Heart left ventricle (tissue), 16 donors: ENCODE measurements at regions not wholly inside any gene's neighbourhood (a gene's known extent, or its start where the extent isn't known, plus 50 kb on each side); places are given as distances from the start of the nearest gene placed in this dataset.

Source experiments
- ATAC-seq, 4 donors: fragments of 200-7000 bp; cut with Tn5 transposase; one replicate each; pipeline ENCODE4 v1.9.1; 2020 to 2022; ENCODE audit warnings: moderate library complexity in 4 of 4, mild to moderate bottlenecking in 3 of 4, moderate number of reproducible peaks in 1 of 4
- DNase-seq, 5 donors: peaks; one replicate each; pipeline ENCODE4 v3.0.0-alpha.2; 2020
- H3K27ac ChIP-seq, 12 donors: fragments of 200-600 bp; sonication (generic) in 4 of 12; one replicate each; pipeline versions ENCODE4 v1.5.0 to v1.8.0; 2016 to 2022; ENCODE audit warnings: mild to moderate bottlenecking in 2 of 12
- H3K27me3 ChIP-seq, 9 donors: fragments of 200-600 bp; sonication (generic) in 2 of 9; one replicate each; pipeline versions ENCODE4 v1.5.1 to v1.8.0; 2016 to 2022; ENCODE audit warnings: mild to moderate bottlenecking in 3 of 9
- H3K36me3 ChIP-seq, 9 donors: fragments of 200-600 bp; sonication (generic) in 2 of 9; one replicate each; pipeline versions ENCODE4 v1.5.0 to v1.8.0; 2018 to 2022; ENCODE audit warnings: mild to moderate bottlenecking in 2 of 9
- H3K4me1 ChIP-seq, 12 donors: fragments of 200-600 bp; sonication (generic) in 4 of 12; one replicate each; pipeline versions ENCODE4 v1.5.0 to v1.8.0; 2016 to 2022; ENCODE audit warnings: mild to moderate bottlenecking in 3 of 12
- H3K4me3 ChIP-seq, 12 donors: fragments of 200-600 bp; sonication (generic) in 4 of 12; one replicate each; pipeline versions ENCODE4 v1.5.0 to v1.8.0; 2017 to 2022; ENCODE audit warnings: mild to moderate bottlenecking in 9 of 12, moderate library complexity in 4 of 12
- H3K9me3 ChIP-seq, 12 donors: fragments of 200-600 bp; sonication (generic) in 4 of 12; one replicate each; pipeline versions ENCODE4 v1.5.0 to v1.8.0; 2016 to 2022; ENCODE audit warnings: mild to moderate bottlenecking in 1 of 12
- POLR2A ChIP-seq, 2 donors: fragments of 450-650 bp; IDR thresholded peaks; one replicate each; pipeline ENCODE4 v1.6.1; 2017; ENCODE audit warnings: antibody characterized with exemption in 2 of 2, mild to moderate bottlenecking in 2 of 2, moderate library complexity in 2 of 2
- WGBS, 4 donors: extraction: QIAGEN DNeasy Blood & Tissue Kit in 2 of 4; methylation state at CpG; one replicate each; pipeline versions ENCODE4 v1.1.5 to v1.1.7; 2013 to 2018; 5-methylcytosine and 5-hydroxymethylcytosine counted together
- intact Hi-C, 10 donors: fragments of 100-400 bp; cut with DNase I; formaldehyde crosslinking; loops; one replicate each; pipeline versions ENCODE4 v1.11.1 to v1.14.2; 2022
- TF ChIP-seq, protein P1 (sequence below), 12 donors: fragments of 200-600 bp; sonication (generic) in 4 of 12; IDR thresholded peaks; one replicate each; pipeline versions ENCODE4 v1.5.0 to v1.8.0; 2018 to 2022; ENCODE audit warnings: antibody characterized with exemption in 12 of 12, mild to moderate bottlenecking in 5 of 12
- donor health status: ischemic (EF 13 %, LVEDD 7.1; RV severe dilation, severe dysfunction).
- donor health status: healthy with polysubstance abuse.
- donor health status: DM: no; HTN: yes; CAD: no.
- donor health status: DM: no; HTN: no; CAD: no.
- donor health status: ischemic (EF 25% LVEDD 6.9; RV normal size, moderate dysfunction).
- donor health status: ischemic (EF 25% LVEDD 5.7; RV mildly dilated, moderate dysfunction).
- donor health status: healthy.
- donor health status: DM: yes; HTN: yes; CAD: no.
- donor health status: ischemic (EF 35%, LVEDD 5.7; RV mildly dilated, moderate dysfunction).
- donor health status: nonischemic (EF 11% LVEDD 7.7; RV severe dilation, severe dysfunction).
- donor health status: DM: yes; HTN: yes; CAD: no.
- donor health status: PGD.
- donor health status: ischemic (EF 29% LVEDD 5.4; RV normal size, mild dysfunction).
- donor health status: nonischemic (EF 23%, LVEDD 6.1; RV moderate dilation, normal function).

DNA sequence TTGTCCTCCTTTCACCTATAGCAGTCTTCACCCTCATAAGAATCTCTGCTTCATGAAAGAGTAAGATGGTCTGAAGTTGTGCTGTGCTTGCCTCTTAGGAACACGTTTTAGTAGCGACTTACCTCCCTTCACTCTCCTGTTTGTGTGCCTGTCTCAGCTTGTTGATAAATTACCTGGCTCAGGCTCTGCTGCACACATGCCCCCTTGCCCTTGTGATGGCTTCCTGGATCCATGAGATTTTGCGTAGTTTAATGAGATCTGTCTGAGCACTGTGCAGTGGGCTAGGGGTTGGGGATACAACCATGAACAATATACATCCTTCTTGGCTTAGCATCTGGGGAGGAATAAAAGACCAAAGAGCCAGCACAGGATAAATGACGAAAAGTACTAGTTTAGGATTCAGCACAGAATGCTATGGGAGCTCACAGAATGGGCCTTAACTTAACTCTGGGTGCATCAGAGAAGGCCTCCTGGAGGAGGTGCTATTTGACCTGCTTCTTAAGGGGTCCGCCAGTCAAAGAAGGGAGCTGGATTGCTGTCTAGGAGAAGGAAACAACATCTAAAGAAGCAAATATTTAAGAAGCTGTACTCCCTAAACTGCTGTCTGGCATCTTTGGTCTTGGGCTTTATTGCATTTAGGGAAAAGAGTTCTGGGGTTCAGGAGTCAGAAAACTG lies 175.7 kb upstream of the PLXNA2 start:
- ATAC-seq: no peak
- Histone ChIP-seq H3K4me1 (no peaks in the 10 kb centered on the region), H3K4me3 (no peak overlapping the region), H3K27me3 (no peaks in the 10 kb centered on the region), H3K27ac (no peak overlapping the region), H3K9me3 (peaks cover 0 to 8% (median 0%) of the 10 kb centered on the region in 12 donors), H3K36me3 (no peaks in the 10 kb centered on the region)
- TF ChIP-seq POLR2A (IDR thresholded peaks at IDR 0.05): no peak
- TF ChIP-seq, protein P1, sequence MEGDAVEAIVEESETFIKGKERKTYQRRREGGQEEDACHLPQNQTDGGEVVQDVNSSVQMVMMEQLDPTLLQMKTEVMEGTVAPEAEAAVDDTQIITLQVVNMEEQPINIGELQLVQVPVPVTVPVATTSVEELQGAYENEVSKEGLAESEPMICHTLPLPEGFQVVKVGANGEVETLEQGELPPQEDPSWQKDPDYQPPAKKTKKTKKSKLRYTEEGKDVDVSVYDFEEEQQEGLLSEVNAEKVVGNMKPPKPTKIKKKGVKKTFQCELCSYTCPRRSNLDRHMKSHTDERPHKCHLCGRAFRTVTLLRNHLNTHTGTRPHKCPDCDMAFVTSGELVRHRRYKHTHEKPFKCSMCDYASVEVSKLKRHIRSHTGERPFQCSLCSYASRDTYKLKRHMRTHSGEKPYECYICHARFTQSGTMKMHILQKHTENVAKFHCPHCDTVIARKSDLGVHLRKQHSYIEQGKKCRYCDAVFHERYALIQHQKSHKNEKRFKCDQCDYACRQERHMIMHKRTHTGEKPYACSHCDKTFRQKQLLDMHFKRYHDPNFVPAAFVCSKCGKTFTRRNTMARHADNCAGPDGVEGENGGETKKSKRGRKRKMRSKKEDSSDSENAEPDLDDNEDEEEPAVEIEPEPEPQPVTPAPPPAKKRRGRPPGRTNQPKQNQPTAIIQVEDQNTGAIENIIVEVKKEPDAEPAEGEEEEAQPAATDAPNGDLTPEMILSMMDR (IDR thresholded peaks at IDR 0.05): no peak
- intact Hi-C loops: loop anchor here in 1 of 10 donors (2.0 kb wide), 1 partner anchor 79 kb away; no protein-coding TSS in a partner anchor
- no peak for DNase-seq
- 85 to 90% (median 89%) methylated on average over 5 of the region's 5 CpGs for WGBS, 4 donors

DNA sequence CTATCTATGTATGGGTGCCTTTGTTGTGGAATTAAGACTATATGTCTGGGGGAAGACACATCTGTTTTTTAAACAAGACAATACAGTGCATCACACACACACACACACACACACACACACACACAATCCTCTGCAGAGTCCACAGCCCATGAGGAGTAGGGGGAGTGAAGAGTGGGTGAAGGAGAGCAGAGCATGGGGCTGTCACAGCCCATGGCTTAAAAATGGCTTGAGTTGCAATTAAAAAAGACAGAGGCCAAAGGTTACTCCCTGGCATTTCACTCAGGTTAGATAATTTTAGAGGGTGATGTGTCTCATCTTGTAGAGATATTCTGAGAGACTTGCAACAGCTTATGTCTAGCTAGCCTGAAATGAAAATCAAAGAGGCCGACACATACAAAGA lies 176.5 kb upstream of the PLXNA2 start:
- DNase-seq: no peak
- TF ChIP-seq, protein P1 (IDR thresholded peaks at IDR 0.05): no peak
- TF ChIP-seq POLR2A (IDR thresholded peaks at IDR 0.05): no peak
- H3K4me3 ChIP-seq: no peak overlapping the region
- ATAC-seq: no peak
- H3K4me1 ChIP-seq: no peaks in the 10 kb centered on the region
- WGBS, 4 donors: 94 to 100% (median 96%) methylated on average over 1 of the region's 1 CpG
- no peak overlapping the region for H3K27ac ChIP-seq
- peaks cover 0 to 8% (median 0%) of the 10 kb centered on the region in 12 donors for H3K9me3 ChIP-seq
- intact Hi-C loops: no loop called here
- H3K27me3 ChIP-seq: no peaks in the 10 kb centered on the region
- H3K36me3 ChIP-seq: no peaks in the 10 kb centered on the region

DNA sequence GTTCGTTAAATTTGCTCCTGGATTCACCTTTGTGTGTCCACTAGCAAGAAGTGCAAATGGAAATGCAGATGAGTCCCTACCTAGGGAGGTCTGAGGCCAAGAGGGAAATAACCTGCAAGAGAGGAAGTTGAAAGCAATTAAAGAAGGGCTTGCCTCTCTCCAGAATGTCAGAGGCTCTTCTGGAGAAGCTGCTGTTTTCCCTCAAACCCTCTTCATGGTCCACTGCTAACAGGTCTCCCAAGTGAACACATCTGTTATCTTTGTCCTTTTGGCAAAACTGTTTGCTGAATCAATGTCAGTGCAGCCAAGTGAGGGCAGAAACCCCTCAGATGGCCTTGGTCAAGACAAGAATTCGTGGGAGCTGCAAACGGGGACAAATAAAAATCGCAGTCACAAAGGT lies 177.3 kb upstream of the PLXNA2 start:
- H3K36me3 ChIP-seq: no peaks in the 10 kb centered on the region
- DNase-seq: no peak
- no peaks in the 10 kb centered on the region for H3K27me3 ChIP-seq
- 62 to 73% (median 64%) methylated on average over 4 of the region's 4 CpGs for WGBS, 4 donors
- TF ChIP-seq POLR2A (IDR thresholded peaks at IDR 0.05): no peak
- TF ChIP-seq, protein P1 (IDR thresholded peaks at IDR 0.05): no peak
- ATAC-seq: no peak
- intact Hi-C loops: no loop called here
- peaks cover 0 to 8% (median 0%) of the 10 kb centered on the region in 12 donors for H3K9me3 ChIP-seq
- no peak overlapping the region for H3K4me3 ChIP-seq
- H3K4me1 ChIP-seq: no peaks in the 10 kb centered on the region
- no peak overlapping the region for H3K27ac ChIP-seq

DNA sequence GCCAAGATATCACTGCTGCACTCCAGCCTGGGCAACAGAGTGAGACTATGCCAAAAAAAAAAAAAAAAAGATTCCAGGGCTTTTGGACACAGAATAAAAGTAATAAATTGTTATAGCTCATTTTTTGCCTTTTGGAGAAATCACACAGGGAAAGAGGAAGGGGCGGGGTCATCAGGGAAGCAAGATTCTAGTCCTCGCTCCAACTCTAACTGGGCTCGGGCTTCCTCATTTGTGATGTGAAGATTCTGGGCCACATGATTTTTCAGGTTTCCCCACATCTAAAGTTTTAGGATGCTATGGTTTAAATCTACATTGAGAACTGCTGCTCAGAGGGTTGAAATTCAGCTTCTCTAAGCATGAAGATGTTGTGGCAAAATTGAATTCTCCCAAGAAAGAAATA lies 179.3 kb upstream of the PLXNA2 start:
- DNase-seq: no peak
- H3K9me3 ChIP-seq: peaks cover 0 to 8% (median 0%) of the 10 kb centered on the region in 12 donors
- ATAC-seq: no peak
- no peaks in the 10 kb centered on the region for H3K27me3 ChIP-seq
- H3K27ac ChIP-seq: no peak overlapping the region
- intact Hi-C loops: no loop called here
- TF ChIP-seq, protein P1 (IDR thresholded peaks at IDR 0.05): no peak
- TF ChIP-seq POLR2A (IDR thresholded peaks at IDR 0.05): no peak
- 67 to 75% (median 71%) methylated on average over 3 of the region's 3 CpGs for WGBS, 4 donors
- H3K4me1 ChIP-seq: no peaks in the 10 kb centered on the region
- no peak overlapping the region for H3K4me3 ChIP-seq
- H3K36me3 ChIP-seq: no peaks in the 10 kb centered on the region
